Right lobe of liver (tissue), 6 donors: ENCODE measurements at regions not wholly inside any gene's neighbourhood (a gene's known extent, or its start where the extent isn't known, plus 50 kb on each side); places are given as distances from the start of the nearest gene placed in this dataset.

Experiments
- ATAC-seq, 4 donors: fragments of 200-7000 bp; cut with Tn5 transposase; one replicate each; pipeline ENCODE4 v1.9.1; 2020; ENCODE audit warnings: mild to moderate bottlenecking in 4 of 4, moderate library complexity in 4 of 4
- DNase-seq, 3 donors: peaks; one replicate each; pipeline ENCODE4 v3.0.0-alpha.2; 2020
- H3K27ac ChIP-seq, 3 donors: fragments of 200-600 bp; one replicate each; pipeline ENCODE4 v1.8.0; 2022
- H3K27me3 ChIP-seq, 2 donors: fragments of 200-600 bp; one replicate each; pipeline ENCODE4 v1.8.0; 2022
- H3K36me3 ChIP-seq, 4 donors: fragments of 200-600 bp; sonication (generic) in 1 of 4; one replicate each; pipeline versions ENCODE4 v1.5.1 to v1.8.0; 2017 to 2022; ENCODE audit warnings: control low read depth in 1 of 4
- H3K4me1 ChIP-seq, 4 donors: fragments of 200-600 bp; sonication (generic) in 1 of 4; one replicate each; pipeline versions ENCODE4 v1.5.1 to v1.8.0; 2017 to 2022; ENCODE audit warnings: control low read depth in 1 of 4
- H3K4me3 ChIP-seq, 3 donors: fragments of 200-600 bp; one replicate each; pipeline ENCODE4 v1.8.0; 2022
- H3K9me3 ChIP-seq, 4 donors: fragments of 200-600 bp; sonication (generic) in 1 of 4; one replicate each; pipeline versions ENCODE4 v1.5.1 to v1.8.0; 2017 to 2022; ENCODE audit warnings: control low read depth in 1 of 4
- CTCF ChIP-seq, 4 donors: fragments of 200-600 bp in 3 of 4; fragments of 450-650 bp in 1 of 4; IDR thresholded peaks; one replicate each; pipeline versions ENCODE4 v1.5.1 to v1.8.0; 2016 to 2022; ENCODE audit warnings: antibody characterized with exemption in 4 of 4, mild to moderate bottlenecking in 2 of 4
- POLR2A ChIP-seq: fragments of 450-650 bp; IDR thresholded peaks from one replicate; pipeline ENCODE4 v1.6.1; 2017; ENCODE audit warnings: antibody characterized with exemption, mild to moderate bottlenecking
- WGBS: methylation state at CpG from one replicate; pipeline ENCODE4 v1.1.6; 2018; ENCODE audit warnings: low coverage, low lambda C conversion rate; ENCODE audit not compliant: insufficient coverage; ENCODE audit errors: missing lambda C conversion rate; 5-methylcytosine and 5-hydroxymethylcytosine counted together
- intact Hi-C, 2 donors: fragments of 100-400 bp; cut with DNase I; formaldehyde crosslinking; loops; one replicate each; pipeline versions ENCODE4 v1.11.2 to v1.14.1; 2022
- donor health status: DM: no; HTN: yes; CAD: no.
- donor health status: DM: no; HTN: no; CAD: no.
- donor health status: DM: no; HTN: no; CAD: no.
- donor health status: DM: no; HTN: yes; CAD: no.
- donor health status: DM: no; HTN: yes; CAD: no.

DNA sequence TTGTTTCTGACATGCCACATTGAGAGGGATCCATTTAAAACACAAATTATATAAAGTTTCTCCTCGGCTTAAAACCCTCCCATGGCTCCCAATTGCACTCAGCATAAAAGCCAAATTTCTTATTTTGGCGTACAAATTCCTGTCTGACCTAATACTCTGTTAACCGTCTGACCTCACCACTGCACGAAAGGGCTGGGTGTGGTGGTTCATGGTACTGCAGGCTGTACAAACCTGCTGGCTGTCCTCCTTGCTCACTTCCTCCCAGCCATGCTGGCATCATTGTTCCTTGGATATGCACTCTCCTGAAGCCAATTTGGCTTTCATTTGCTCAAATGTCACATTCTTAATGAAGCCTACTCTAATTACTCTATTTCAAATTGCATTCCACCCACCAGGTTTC lies 301.6 kb upstream of the C16orf82 start:
- WGBS, result 13% methylated on average over 4 of the region's 4 CpGs
- Histone ChIP-seq H3K4me3 (no peak overlapping the region), H3K9me3 (no peaks in the 10 kb centered on the region), H3K27me3 (no peaks in the 10 kb centered on the region), H3K4me1 (no peaks in the 10 kb centered on the region), H3K27ac (no peak overlapping the region), H3K36me3 (no peaks in the 10 kb centered on the region)
- ATAC-seq (peak in 2 of 4 donors; percentile 42 to 49), DNase-seq (no peak)
- TF ChIP-seq POLR2A (no peak), CTCF (IDR thresholded peaks at IDR 0.05) (peak in 3 of 4 donors; percentile 16 to 28 (median 21))
- intact Hi-C loops, result no loop called here

DNA sequence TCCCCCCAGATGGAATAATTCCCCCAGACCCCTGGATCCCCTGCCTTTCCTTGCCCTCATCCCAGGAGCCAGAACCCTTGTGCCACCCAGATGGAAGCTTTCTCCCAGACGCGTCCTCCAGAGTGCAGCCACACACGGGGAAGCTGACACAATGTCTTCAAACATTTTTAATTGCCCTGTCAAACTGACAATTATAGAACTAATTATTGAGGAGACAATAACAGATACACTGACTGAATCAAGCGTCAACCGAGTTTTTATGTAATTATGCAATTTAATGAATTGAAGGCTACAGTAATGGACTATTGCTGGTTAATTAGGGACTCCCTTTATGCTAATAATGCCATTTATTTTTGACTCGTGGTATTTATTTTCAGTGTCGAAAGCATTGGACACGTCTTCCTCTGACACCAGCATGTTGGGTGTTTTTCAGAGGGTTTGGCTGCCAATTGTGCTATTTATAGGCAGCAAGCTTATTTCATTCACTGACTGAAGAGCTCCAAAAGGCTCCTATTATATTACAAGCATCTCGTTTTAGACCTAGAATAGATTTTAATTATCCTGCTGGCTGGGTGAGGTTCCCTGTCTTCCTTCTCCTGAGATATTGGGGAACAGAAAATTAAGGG lies 298.2 kb upstream of the C16orf82 start:
- DNase-seq (no peak), ATAC-seq (no peak)
- Histone ChIP-seq H3K36me3 (no peaks in the 10 kb centered on the region), H3K9me3 (no peaks in the 10 kb centered on the region), H3K4me1 (no peaks in the 10 kb centered on the region), H3K27me3 (no peaks in the 10 kb centered on the region), H3K27ac (no peak overlapping the region), H3K4me3 (no peak overlapping the region)
- WGBS, result 45% methylated on average over 9 of the region's 9 CpGs
- intact Hi-C loops, result no loop called here
- TF ChIP-seq CTCF (IDR thresholded peaks at IDR 0.05) (no peak), POLR2A (no peak)

GRCh38 chr16:26770547-26770946 lies 296.2 kb upstream of the C16orf82 start:
- H3K27me3 ChIP-seq, result no peaks in the 10 kb centered on the region
- no peak overlapping the region for H3K27ac ChIP-seq
- intact Hi-C loops, result no loop called here
- ATAC-seq, result no peak
- H3K36me3 ChIP-seq, result no peaks in the 10 kb centered on the region
- no peak overlapping the region for H3K4me3 ChIP-seq
- no peaks in the 10 kb centered on the region for H3K9me3 ChIP-seq
- no peak for TF ChIP-seq POLR2A
- no peak for TF ChIP-seq CTCF (IDR thresholded peaks at IDR 0.05)
- no peak for DNase-seq
- no peaks in the 10 kb centered on the region for H3K4me1 ChIP-seq

- Histone ChIP-seq H3K27me3 (no peaks in the 10 kb centered on the region), H3K36me3 (no peaks in the 10 kb centered on the region), H3K9me3 (no peaks in the 10 kb centered on the region), H3K4me1 (no peaks in the 10 kb centered on the region), H3K27ac (no peak overlapping the region), H3K4me3 (no peak overlapping the region)
- intact Hi-C loops, result no loop called here
- 10% methylated on average over 2 of the region's 2 CpGs for WGBS
- DNase-seq (no peak), ATAC-seq (no peak)
- no peak for TF ChIP-seq CTCF (IDR thresholded peaks at IDR 0.05)
These were observed 294.2 kb upstream of the C16orf82 start for GRCh38 chr16:26772503-26772902.

DNA sequence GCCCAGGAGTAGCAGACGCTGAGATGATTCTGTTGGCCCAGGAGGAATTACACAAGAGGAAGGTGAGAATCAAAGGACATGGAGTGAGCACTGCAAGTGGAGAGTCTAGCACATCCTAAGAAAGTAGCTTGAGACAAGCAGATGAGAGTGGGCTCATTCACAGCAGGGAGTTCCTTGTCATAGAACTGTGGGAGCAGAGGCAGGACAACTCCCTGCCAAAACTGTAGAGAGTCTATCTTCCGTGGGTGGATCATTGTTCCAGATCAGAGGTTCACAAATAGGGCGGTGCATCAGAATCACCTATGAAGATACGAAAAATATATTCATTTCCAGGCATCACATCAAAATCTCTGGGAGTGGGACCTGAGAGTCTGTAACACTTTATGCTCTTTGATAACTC lies 288.9 kb upstream of the C16orf82 start:
- intact Hi-C loops, result no loop called here
- no peaks in the 10 kb centered on the region for H3K36me3 ChIP-seq
- no peak overlapping the region for H3K4me3 ChIP-seq
- DNase-seq (no peak), ATAC-seq (no peak)
- H3K9me3 ChIP-seq, result no peaks in the 10 kb centered on the region
- H3K27ac ChIP-seq, result no peak overlapping the region
- WGBS, result 55% methylated on average over 4 of the region's 4 CpGs
- no peak for TF ChIP-seq POLR2A
- H3K27me3 ChIP-seq, result no peaks in the 10 kb centered on the region
- no peaks in the 10 kb centered on the region for H3K4me1 ChIP-seq
